ENCODE measurements at regions not wholly inside any gene's neighbourhood (a gene's known extent, or its start where the extent isn't known, plus 50 kb on each side); places are given as distances from the start of the nearest gene placed in this dataset.

GRCh38 chr13:74466020-74466419 is 331.8 kb upstream of the KLF12 start:
- TF ChIP-seq CTCF (IDR thresholded peaks at IDR 0.05): no peak
- no peak for TF ChIP-seq OVOL2 (CRISPR knock-in tag; IDR thresholded peaks at IDR 0.05; ENCODE audit: borderline replicate concordance)
- TF ChIP-seq CREM (CRISPR knock-in tag; IDR thresholded peaks at IDR 0.05): no peak
- TF ChIP-seq FOXP4 (CRISPR knock-in tag; IDR thresholded peaks at IDR 0.05): no peak
- TF ChIP-seq USF2 (CRISPR knock-in tag; IDR thresholded peaks at IDR 0.05): no peak
- no peak for TF ChIP-seq ATF1 (CRISPR knock-in tag; IDR thresholded peaks at IDR 0.05)
- no peak for TF ChIP-seq ZNF121 (CRISPR knock-in tag; IDR thresholded peaks at IDR 0.05)
- TF ChIP-seq ZNF138 (CRISPR knock-in tag; conservative IDR thresholded peaks at IDR 0.05): no peak
- TF ChIP-seq TEAD4 (CRISPR knock-in tag; IDR thresholded peaks at IDR 0.05): no peak

All from WTC11 (cell line).